NCI-H2081 treated with DMSO at 0.1 percent for 48 hours (cell line): ENCODE measurements at regions not wholly inside any gene's neighbourhood (a gene's known extent, or its start where the extent isn't known, plus 50 kb on each side); places are given as distances from the start of the nearest gene placed in this dataset.

Experiments
- DNase-seq: peaks from one replicate; lab custom pipeline; 2025; lab: John Stamatoyannopoulos, UW

DNA sequence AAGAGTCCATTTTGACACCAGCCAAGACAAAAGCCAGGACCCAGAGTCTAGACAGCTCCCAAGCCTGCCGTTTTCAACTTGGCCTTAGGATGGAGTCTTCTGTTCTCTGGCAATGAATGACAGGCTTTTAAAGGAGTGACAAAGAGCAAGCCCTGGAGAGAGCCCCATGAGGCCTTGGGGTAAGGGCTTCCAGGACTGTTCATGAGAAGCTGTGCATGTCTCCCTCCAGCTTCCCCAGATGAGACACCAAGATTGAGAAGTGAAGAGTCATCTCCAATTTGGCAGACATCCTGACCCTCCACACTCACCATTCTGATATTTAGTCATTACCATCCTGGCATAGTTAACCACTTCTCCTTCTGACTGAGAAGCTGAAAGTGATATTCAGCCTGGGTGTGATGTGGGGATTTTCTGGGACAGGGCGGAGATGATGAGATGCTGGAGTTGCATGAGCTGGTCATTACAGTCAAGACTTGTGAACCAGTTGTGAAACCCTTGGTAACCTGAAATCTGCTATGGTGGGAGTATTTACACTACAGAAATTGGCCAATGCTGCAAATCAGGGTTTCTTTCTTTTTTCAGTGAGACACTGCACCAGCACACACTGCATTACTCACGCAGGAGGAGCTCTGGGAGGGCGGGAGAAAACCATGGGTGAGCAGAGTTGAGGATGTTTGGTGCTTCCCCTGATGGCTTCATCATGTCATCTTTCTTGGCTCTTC, 77.8 kb downstream of the VCPKMT start:
- DNase-seq, result no peak

DNA sequence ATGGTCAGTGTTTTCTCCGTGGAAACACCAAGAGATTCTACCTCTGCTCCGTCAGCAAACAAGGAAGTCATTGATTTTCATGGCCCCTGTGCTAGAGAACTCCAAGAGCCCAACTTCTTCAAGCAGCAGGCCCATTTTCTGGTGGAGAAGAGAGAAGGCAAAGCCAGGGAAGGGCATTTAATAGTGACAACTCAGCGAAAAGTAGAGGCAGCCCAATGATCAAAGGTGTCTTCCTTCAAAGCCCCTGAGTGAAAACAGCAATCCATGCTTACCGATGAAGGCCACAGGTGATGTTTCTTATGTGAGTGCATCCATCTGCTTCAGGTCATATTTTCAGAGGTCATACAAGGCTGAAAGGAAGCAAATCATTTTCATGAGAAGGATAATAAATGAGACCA, 77.3 kb downstream of the VCPKMT start:
- DNase-seq, result no peak

- DNase-seq, result no peak
Observed at GRCh38 chr14:50039734-50040400, 76.5 kb downstream of the VCPKMT start.

- no peak for DNase-seq
Observed at GRCh38 chr14:50040401-50040775, 76.0 kb downstream of the VCPKMT start.

DNA sequence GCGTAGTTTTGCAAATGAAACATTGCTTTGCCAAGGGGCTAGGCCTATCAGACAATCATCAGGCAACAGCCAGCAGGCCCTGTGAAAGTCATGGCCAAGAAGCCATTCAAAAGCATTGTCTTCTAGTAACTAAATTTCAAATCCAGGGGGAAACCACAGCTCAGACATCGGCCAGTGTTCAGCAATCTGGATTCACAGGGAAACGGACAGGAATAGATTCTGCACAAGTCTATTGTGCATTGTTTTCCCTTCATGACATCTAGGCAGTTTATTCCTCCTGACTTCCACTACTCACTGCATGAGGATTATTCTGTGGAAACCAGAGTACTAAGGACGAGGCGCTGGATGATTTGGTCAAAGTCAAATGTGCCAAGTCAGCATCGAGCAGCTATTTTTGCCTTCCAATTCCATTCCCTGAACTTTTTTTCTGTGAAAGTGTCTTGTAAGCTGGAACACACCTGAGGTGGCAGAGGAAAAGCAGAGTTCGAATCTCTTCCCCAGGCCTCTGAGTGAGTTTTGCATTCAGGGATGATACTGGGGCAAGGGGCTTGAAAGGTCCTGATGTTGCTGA, 75.4 kb downstream of the VCPKMT start:
- no peak for DNase-seq

DNA sequence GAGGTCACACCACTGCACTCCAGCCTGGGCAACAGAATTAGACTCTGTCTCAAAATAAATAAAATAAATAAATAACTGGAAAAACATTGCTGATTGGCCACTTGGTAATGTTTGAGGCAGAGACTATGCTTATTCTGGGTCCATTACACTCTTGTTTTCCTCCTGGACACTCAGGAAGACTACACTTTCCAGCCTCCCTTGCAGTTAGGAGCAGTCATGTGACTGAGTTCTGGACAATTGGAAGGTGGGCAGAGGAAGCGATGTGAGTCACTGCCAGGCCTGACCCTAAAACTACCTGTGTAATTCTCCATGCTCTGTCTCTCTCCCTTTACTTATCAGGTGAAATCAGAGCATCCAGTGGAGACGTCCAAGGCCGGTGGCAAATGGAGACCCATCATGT, 74.4 kb downstream of the VCPKMT start:
- DNase-seq, result no peak

GRCh38 chr14:50044042-50044651, 72.2 kb downstream of the VCPKMT start:
- DNase-seq, result no peak

DNA sequence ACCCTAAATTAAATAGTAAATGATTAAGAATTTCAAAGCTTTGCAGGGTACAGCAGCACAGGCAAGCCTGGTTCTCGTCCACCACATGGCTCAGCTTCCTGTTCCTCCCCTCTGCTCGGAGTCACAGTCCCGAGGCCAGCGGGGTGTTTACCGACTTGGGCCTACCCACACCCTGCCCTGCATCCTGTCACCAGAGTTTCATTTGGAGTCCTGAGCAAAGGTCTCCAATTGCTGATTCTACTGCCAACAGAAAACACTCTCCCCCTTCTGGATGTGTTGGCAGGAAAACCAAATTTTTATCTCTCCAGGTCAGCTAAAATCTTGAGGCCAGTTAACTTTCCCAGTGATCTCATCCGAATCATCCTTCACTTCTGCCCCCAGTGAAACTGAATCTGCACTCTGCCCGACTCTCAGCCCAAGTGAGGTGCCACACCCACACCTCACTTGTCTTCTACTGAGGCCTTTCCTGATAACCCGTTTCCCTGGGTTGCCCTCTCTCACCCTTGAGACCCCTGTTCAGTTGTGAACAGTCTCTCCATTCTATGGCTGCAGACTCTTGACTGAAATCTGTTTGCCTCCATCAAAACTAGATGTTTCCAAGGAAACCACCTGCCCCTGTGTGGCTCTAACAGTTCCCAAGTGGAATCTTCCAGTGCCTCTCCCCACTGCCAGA, 71.2 kb downstream of the VCPKMT start:
- no peak for DNase-seq

- DNase-seq, result no peak
Observed at GRCh38 chr14:50045837-50046236, 70.5 kb downstream of the VCPKMT start.

DNA sequence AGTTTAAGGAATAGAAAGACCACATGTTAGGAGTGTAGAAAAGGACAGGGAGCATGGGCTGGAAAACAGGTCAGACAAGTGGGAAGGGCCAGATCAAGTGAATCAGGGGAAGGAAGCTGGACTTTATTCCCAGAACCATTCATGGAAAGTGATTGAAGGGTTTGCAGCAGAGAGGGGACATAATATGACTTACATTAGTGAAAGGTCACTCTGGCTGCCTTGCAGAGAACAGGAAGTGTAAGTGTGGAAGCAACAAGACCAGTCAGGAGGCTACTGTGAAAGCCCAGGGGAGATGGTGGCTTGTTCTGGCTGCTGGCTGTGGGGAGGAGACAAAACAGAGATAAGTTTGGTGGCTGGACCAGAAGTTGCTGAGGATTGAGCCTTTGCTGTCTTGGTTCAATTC, 69.1 kb downstream of the VCPKMT start:
- no peak for DNase-seq

GRCh38 chr14:50049093-50049492, 67.3 kb downstream of the VCPKMT start:
- DNase-seq, result no peak

GRCh38 chr14:50049703-50050570, 66.4 kb downstream of the VCPKMT start:
- no peak for DNase-seq

- no peak for DNase-seq
Observed at GRCh38 chr14:50051106-50051505, 65.3 kb downstream of the VCPKMT start.

DNA sequence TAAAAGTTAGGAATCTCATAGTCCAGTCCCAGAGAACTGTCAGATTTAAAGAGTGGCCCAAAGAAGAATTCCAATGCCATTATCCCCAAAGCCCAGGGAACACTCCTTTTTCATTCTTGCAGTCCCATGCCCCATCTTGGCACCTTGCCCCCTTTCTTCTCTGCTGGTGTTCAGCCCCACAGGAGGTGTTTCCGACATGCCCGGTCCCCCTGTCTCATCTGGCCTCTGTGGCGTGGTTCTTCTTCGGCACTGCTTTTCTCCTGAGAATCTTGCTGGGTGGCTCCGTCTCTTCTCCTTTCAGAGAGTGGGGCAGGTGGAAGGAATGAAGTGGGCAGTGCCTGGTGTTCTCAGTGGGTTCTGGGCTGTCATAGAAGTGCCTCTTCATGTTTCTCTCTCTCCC, 64.7 kb downstream of the VCPKMT start:
- no peak for DNase-seq

GRCh38 chr14:50052517-50052916, 63.9 kb downstream of the VCPKMT start:
- no peak for DNase-seq

GRCh38 chr14:50053935-50054334, 62.4 kb downstream of the VCPKMT start:
- DNase-seq, result no peak

GRCh38 chr14:50055461-50056228, 60.7 kb downstream of the VCPKMT start:
- DNase-seq, result no peak

DNA sequence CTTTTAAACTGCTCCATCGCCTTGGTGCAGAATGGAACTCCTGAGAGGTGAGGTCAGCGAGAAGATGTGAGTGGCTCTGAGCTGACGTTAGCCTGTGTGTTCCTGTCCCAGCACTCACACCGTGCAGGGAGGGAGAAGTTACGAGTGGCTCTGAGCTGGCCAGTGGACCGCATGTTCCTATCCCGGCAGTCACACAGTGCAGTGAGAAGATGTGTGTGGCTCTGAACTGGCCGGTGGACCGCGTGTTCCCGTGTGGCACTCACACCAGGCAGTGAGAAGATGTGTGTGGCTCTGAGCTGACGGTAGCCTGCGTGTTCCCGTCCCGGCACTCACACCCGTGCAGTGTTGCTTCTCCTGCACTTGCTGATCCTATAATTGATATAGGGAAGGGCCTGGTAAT, 59.9 kb downstream of the VCPKMT start:
- no peak for DNase-seq

- no peak for DNase-seq
Observed at GRCh38 chr14:50057331-50057730, 59.0 kb downstream of the VCPKMT start.

DNA sequence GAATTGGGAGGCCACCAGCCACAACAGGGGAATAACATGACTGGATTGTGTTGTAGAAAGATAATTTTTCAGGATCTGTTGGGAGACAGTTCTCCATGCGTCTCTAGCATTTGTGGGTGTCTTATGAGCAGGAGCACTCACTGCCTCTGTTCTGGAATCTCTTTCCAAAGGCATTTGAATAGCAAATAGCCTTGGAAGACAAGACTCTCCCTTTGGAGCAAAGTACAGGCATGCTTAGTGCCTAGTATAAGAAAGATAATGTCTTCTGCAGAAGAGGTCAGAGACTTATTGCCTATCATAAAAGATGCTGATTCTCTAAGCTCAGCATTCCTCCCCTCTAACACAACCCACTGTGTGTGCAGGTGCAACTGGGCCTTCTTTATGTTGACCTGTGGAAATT, 58.3 kb downstream of the VCPKMT start:
- DNase-seq, result no peak
